Hematopoietic multipotent progenitor cell treated with erythropoietin and hydrocortisone succinate and interleukin-3 and kit ligand, for 6 days (in vitro differentiated cells): ENCODE measurements at regions not wholly inside any gene's neighbourhood (a gene's known extent, or its start where the extent isn't known, plus 50 kb on each side); places are given as distances from the start of the nearest gene placed in this dataset.
"Not testable (repeated sequence)": the region's sequence is repeated elsewhere in the genome, so short reads cannot be mapped to it uniquely, and the experiment has no call there.

ENCODE experiments used
- DNase-seq: peaks from one replicate; pipeline ENCODE4 v3.0.0-alpha.2; 2015

DNA sequence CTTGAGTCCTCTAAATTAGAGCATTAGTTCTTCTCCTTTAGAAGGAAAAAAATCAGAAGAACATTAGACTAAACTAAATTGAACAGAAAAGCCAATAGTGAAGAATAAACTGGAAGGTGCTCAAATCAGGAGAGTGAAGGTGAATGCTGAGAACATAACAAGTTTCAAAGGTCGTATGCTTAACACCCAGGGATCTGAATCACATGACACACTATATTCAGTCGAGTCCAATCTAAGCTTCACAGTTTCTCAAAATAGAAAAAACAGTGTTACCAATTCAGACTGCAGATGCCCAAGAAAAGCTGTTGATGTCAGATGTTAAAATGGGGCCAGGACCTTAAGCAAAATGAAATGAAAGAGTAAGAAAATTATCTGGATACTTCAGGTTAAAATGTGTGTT is 614.5 kb downstream of the EFNA5 start:
- DNase-seq = no peak

DNA sequence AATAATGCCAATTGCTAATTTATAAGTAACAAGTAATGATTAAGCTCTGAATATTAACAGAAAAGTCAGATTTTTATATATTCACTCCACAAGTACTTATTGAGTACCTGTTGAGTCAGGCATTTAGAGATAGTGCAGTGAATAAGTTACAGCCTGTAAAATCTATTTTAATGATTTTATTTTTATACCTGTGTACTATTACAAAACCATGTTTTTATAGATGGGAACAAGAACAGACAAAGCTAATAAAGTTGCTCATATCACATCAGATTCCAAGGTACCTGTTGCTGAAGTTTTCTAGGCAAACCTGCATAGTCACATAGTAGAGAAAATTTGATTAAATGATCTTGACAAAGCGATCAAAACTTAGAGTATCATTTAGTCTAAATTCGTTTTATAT is 623.7 kb downstream of the EFNA5 start:
- DNase-seq = no peak

DNA sequence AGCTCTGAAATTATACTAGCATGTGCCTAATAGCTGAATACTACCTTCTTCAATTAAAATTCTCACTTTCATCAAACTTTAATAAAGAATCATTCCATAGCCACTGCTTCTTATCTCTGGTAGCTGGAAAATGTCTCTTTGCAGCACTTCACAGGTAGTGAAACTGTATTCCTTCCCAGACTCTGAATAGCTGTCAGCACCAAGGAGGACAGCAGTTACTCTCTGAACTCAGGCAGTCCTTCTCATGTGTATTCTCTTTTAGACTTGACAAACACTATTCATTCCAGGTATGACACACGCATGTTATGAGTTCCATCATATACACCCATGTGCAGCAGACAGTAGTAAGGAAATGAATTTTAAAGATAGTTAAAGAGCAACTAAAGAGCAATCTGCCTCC is 627.1 kb downstream of the EFNA5 start:
- no peak for DNase-seq

DNA sequence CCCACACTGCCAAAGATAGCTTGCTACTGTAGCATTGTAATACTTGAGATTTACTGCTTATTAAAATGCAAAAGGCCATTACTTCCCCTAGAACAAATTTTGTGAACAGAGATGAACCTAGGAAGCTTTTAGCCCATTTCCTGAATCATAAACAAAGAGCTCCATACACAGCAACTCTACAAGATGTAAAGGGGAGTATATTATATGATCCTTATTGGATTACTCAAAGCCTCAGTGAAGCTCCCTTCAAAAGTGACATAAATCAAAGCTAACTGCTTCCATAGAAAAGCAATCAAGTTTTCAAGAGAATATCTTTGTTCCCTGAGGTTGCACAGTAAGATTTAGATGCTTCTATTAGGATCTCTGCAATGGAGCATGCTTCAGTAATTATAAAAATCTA is 629.8 kb downstream of the EFNA5 start:
- DNase-seq = no peak

DNA sequence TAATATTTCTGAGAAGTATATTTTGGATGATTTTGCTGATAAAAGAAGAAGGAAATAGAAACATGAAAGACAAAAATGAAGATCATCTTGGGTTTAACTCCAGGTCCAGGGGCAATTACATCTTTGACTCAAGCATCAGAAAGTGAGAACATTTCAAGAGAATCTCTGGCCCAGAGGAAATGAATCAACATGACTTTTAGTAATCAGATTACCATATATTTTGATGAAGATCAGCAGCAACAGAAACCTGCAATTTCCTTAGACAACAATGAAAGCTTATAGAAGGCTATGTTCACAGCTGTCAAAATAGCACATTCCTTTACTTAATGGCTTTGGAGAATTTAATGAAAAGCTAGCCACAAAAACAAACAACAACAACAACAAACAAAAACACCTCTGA is 638.1 kb downstream of the EFNA5 start:
- DNase-seq = no peak

DNA sequence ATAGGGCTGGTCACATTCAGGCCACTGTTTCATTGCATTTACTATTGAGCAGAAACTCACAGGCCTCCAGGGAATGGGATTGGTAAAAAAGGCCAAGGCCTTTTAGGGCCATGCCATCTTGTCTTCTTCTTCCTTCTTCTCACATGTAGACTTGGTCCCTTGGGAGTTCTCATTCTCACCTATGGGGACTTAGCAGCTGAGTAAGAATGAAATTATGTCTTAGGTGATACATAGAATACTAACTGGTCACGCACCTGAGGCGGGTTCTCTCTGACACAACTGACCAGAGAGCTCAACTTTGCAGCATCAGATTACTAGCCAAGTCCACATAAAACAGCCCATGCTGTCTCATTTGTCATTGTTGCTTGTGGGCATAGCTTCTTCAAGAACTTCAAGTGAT is 641.8 kb downstream of the EFNA5 start:
- DNase-seq = no peak

DNA sequence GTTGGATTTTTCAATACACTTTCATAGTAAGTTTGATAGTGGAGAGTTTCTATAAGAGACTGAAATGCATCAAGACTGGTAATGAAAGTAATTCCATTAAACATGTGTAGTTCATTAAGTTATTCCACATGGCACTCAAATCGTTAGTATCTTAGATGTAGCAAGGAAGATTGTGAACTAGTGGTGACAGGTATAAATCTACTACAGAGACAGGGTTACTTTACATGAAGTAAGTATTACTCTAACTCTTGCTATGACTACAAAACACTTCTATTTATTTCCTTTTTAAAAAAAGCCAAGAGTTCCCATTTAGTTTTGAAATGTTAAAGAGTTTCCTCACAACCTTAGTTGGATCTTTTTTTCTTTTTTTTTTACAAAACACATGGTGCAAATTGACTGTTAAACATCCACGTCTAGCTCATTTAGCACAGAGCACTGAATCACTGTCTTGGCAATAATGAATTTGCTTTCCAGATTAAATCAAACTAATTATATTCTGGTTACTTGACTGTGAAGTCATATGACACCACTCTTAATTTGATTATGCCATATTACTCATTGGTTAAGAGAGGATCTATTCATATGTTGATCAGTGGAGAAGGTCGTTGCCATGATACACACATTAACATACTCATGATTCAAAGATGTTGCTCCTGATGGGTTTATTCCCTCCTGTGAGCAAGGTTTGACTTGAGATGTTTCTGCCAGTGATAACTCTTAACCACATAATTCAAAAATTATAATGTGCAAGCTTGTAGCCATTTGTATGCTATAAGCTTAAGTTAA is 644.8 kb downstream of the EFNA5 start:
- DNase-seq = no peak

DNA sequence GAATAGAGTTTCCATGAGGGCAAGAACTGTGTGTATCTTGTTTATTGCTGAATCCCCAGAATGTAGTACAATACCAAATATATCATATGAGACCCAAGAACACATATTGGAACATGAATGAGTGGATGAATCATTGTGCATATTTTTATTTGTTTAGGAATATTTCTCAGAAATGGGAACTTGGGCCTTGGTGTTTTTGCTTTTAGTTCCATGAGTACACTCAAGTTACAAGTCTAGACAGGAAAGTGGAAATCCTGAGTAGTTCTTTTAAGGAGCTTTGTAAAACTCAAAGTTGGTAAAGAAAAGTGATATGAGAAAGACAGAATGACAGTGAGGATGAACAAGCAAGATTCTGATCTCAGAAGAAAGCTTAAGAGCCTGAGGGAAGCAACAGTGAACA is 647.0 kb downstream of the EFNA5 start:
- DNase-seq = no peak

DNA sequence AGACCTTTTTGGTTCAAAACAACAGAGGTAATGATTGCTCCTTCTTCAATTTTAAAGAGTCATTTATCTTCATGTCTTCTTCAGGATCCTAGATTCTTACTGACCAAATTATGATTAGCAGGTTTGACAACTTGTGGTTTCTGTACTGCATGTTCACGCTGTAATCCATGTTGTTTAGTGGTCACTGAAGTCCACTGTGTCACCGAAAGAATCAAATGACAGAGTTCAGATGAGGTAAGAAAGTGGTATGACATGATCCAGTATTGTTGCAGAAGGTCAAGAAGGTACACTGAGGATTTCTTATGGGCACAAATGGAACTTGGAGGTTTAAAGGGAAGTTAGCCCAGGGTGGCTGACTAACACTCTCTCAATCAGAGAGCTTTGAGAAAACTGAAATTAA is 649.2 kb downstream of the EFNA5 start:
- DNase-seq = no peak

DNA sequence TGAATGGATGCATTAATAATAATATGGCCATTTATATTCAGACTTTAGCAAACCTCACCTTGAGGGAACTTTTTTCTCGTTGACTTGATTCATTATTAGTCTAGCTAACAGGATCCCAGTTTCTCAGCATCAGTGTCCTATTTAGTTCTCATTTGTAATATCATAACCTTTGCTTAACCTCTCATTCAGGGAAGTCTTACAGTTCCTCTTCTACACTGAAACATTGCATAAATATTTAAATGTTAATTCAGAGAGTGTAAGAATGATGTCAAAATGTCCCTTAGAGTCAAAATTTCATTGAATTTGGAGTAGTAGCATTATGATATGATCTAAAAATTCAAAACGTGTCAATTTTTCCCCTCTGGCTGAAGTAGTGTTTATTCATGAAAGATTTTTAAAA is 650.1 kb downstream of the EFNA5 start:
- no peak for DNase-seq

DNA sequence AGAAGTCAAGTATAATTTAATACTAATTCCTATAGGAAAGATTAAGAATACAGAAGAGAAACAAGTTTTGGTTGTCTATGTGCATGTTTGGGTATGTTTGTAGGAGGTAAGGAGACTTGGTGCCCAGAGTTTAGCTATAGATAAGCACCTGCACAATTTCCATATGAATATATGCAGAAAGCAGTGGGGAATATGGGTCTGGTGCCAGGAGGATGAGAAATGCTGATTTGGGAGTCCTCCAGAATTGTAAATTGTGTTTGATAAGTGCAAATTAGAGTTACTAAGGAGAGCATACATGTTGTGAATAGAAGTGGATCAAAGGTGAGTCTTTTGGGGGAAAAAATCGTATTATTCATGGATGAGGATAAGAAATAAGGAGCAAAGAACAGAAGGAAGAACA is 653.1 kb downstream of the EFNA5 start:
- DNase-seq = no peak

DNA sequence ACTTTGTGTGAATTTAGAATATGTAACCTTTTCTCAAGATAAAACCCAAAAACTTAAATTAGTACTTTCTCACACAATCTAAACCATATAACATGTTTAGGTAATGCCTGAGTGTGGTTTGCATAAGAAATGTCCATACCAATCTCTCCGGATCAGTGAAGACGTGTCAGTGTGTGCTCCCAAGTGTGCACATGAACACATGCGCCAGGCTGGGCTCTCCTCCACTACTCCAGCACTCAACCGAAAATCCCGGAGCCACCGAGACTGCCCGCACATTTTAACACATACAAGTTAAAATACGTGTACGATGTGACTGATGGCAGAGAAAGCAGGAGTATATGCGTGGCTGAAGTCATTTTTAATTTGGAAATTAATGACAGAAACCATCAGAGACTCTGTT is 658.4 kb downstream of the EFNA5 start:
- no peak for DNase-seq

DNA sequence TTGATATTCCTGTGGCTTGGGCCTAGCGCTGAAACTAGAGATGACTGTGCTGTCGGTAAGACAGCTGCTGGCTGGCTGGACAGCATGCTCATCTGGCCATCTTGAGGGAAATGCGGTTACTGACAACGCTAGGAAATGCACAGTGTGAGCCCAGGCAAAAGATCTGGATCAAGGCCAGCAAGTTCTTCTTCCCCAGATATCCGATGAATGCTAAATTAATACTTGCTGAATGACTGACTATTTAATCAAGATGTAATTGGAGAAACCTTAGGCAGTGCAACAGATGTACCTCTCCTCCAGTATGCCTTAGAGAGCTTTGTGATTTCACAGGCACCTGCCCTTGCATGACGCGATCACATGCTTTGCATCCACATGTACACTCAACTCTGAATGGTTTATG is 659.1 kb downstream of the EFNA5 start:
- no peak for DNase-seq

DNA sequence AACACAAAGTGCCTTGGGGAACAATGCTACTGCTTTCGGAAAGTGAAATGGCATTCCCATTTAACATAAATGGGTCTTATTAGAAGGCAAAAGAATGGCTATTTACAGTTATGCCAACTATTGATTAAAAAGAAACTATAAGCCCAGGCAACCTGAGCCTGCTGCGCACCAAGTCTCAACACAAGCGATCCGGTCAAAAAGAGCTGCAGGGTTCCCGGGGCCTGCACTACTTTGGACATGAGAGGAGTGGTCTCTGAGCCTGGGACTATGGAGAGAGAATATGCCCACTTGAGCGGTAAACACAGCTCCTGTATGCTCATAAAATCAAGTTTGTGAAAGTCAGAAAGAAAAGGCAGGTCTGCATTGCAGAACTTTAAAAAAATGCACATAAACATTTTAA is 660.7 kb downstream of the EFNA5 start:
- DNase-seq = no peak

DNA sequence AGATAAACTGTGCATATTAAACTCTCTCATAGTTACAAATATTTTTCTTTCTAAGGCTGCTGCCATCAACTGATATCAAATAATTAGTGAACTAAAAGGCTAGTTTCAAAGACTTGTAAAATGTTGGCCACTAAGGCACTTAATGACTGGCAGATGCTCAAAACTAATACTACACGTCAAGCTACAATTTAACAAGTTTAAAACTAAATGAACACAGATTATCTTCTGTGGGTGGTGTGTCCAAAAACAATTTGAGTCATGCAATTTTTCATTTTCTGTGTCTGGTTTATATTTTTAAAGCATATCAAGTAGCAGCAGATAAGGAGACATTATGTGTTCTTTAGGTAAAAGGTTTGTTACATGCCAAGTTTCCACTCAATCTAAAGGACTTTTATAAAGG is 665.1 kb downstream of the EFNA5 start:
- DNase-seq = no peak

DNA sequence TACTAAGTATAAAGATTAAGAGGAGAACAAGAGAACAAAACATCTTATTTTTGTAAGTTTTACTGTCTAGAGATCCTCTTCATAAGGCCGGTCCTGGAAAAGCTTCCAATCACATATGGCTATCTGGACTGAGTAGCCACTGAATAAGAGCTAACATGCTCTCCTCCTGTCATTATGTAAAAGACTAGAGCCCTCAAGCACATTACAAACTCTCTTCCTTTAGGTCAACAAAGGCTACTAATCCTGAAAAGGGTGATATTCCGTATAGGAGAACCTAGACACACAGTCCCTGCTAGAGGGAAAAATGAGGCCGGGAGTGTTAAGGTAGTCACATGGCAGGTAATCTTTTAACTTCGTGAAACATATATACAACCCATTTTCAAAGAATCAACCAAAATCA is 665.6 kb downstream of the EFNA5 start:
- DNase-seq = no peak

DNA sequence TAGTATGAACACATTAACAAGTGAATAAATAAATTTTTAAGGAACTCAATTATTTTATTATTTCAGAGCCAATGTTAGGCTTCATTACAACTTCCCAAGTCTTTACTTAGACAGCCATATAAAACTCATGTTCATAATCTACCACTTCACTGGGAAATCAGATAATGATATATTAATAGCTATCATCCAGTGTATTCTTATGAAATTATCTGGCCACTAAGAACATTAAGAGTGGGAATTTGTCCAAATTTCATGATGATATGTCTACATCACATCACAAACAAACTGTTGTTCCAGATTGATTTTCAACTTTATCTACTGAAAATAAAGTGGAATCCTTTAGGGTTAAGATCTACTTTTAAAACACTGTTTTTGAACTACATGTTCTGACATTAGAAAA is 668.6 kb downstream of the EFNA5 start:
- no peak for DNase-seq

DNA sequence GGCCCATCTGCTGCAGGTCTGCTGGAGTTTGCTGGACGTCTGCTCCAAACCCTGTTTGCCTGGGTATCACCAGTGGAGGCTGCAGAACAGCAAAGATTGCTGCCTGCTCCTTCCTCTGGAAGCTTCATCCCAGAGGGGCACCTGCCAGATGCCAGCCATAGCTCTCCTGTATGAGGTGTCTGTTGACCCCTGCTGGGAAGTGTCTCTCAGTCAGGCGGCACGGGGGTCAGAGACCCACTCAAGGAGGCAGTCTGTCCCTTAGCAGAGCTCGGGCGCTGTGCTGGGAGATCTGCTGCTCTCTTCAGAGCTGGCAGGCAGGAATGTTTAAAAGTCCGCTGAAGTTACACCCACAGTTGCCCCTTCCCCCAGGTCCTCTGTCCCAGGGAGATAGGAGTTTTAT is 671.2 kb downstream of the EFNA5 start:
- not testable (repeated sequence) for DNase-seq

DNA sequence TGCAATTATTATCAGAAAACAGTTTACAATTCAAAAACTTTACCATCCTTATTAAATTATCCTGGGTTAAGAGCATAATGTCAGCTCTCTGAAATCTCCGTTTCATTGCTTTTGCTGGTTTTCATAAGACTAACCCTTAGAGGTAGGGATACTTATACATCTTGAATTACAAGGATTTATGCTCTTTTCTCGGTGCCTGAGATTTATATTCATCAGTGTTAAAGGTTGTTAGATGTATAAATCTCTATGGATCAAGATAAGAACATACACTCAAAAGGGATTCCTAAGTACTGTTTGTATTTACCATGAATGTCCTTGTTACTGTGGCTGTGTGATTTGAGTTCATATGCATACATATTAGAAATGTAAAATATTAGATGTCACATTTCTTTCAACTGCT is 684.7 kb downstream of the EFNA5 start:
- DNase-seq = no peak

DNA sequence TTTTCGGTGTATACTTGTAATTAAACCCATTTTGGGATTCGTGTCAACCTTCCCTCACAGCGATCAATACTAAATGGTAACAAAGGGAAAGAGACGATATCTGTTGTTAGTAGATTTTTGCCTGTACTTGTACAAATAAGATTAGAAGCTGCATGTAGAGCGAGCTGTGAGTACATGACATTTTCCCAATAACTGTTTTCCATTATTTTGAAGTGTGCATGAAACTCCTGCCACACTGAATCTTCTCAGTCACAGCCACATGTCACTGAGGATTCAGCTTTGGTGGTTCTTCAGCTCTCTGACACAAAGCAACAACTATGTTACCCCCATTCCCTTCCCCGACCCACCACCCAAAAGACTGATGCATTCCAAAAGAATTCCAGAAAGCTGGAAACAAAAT is 685.6 kb downstream of the EFNA5 start:
- no peak for DNase-seq

DNA sequence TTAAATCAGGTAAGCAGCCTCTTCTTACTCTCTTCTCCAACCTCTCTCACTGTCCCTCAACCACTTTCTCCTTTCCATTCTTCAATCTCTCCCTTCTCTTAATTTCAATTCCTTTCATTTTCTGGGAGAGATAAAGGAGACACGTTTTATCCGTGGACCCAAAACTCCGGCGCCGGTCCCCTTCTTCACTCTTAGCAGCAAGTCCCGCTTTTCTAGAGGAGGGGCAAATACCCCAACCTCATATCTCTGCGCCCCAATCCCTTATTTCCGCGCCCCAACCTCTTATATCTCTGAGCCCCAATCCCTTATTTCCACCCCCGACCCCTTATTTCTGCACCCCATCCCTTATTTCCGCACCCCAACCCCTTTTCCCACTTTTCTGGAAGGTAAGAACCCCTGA is 691.6 kb downstream of the EFNA5 start:
- DNase-seq = not testable (repeated sequence)

DNA sequence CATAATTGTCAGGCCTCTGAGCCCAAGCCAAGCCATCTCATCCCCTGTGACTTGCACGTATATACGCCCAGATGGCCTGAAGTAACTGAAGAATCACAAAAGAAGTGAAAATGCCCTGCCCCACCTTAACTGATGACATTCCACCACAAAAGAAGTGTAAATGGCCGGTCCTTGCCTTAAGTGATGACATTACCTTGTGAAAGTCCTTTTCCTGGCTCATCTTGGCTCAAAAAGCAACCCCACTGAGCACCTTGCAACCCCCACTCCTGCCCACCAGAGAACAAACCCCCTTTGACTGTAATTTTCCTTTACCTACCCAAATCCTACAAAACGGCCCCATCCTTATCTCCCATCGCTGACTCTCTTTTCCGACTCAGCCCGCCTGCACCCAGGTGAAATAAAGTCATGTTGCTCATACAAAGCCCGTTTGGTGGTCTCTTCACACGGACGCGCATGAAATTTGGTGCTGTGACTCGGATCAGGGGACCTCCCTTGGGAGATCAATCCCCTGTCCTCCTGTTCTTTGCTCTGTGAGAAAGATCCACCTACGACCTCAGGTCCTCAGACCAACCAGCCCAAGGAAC is 692.1 kb downstream of the EFNA5 start:
- not testable (repeated sequence) for DNase-seq

DNA sequence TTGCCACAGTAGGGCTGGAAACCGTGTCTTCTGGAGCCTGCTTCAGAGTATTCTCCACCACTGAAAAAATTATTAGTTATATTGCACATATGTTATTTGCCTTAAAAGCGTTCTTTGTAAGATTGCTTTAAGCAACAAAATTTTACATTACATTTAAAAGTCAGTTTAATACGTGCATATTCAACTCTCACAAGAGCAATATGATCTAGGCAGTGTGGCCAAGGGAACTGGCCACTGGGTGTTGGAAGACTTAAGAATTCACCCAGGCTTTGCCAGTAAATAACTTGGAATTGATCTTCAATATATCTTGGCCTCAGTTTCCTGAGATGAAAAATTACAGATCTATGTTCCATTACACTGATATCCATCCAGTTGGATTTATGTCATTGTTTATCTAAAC is 694.4 kb downstream of the EFNA5 start:
- no peak for DNase-seq

DNA sequence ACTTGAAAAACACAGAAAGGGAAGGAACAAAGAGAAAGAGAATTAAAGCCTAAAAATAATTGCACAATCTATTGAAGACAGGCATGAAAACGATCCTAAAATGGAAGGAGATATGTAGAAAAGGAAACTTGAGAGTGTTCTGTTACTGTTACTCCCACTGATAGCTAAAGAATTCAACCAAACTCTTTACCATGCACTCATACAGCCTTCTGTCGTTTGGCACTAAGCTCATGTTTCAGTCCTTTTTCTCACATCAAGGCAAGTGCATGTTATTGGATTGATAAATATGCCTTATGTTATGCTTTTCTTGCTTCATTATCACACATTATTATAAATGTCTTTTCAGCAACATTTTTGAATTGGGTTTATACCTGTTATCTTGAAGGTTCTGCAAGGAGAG is 696.5 kb downstream of the EFNA5 start:
- DNase-seq = no peak

DNA sequence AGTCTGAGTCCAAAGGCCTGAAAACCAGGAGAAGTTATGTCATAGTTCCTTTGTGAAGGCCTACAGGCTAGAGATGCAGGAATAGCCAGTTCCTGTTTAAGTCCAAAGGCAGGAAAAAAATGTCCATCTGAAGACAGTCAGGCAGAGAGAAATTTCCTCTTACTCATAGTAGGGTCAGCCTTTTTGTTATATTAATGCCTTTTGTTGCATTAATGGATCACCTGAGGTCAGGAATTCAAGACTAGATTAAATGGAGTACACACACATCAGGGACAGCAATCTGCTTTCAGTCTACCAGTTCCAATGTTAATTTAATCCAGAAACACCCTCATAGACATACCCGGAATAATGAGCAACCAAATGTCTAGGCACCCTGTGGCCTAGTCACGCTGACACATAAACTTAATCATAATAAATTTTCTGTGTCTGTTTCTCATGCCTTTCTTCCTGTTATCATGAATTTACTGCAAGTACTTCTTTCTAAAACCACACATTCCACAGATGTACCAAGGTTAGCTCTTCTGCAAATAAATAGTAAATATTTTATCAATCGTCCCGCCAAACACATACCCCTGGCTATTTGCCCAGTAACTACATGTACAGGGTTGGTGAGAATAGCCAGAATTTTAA is 703.9 kb downstream of the EFNA5 start:
- no peak for DNase-seq
